Epithelial cell of prostate (primary cell): ENCODE measurements at regions not wholly inside any gene's neighbourhood (a gene's known extent, or its start where the extent isn't known, plus 50 kb on each side); places are given as distances from the start of the nearest gene placed in this dataset.
"Not testable (repeated sequence)": the region's sequence is repeated elsewhere in the genome, so short reads cannot be mapped to it uniquely, and the experiment has no call there.

ENCODE experiments used
- DNase-seq: peaks from one replicate; pipeline ENCODE4 v3.0.0-alpha.2; 2011; ENCODE audit warnings: low read depth, low spot score
- H3K27ac ChIP-seq: fragments of 450-650 bp; 2 replicates; pipeline ENCODE4 v1.5.1; 2017; ENCODE audit warnings: mild to moderate bottlenecking

DNA sequence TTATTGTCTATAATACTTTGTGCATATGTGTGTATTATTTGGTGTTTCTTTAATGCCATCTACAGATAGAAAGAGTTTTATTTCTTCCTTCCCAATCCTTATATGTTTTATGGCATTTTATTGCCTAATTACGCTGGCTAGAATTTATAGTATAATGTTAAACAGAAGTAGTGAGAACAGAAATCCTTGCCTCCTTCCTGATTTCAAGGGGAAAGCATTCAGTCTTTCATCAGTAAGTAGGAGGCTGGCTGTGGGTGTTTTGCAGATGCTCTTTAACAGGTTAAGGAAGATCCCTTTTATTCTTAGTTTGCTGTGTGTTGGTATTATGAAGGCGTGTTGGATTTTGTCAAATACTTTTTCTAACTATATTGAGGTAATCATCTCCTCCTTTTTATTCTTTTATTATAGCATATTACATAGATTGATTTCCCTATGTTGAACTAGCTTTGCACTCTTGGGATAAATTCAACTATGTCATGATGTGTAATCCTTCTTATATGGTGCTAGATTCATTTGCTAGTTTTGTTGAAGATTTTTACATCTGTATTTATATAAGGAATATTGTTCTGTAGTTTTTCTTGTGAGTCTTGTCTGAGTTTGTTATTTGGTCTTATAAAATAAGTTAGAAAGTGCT lies 204.6 kb downstream of the ANKRD30B start:
- not testable (repeated sequence) for H3K27ac ChIP-seq, DNase-seq

DNA sequence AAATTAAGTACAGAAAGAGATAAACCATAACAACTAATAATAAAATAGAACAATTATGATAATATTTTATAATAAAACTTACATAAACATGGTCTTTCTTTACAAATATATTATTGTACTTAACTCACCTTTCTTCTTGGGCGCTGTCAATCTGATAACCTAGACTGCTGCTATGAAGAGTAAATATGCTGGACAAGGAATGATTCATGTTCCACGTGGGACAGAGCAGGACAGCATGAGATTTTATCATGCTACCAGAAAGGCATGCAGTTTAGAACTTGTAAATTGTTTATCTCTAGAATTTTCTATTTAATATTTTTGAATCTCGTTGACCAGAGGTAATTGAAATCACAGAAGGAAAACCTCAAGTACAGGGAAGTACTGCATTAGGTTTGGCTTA lies 210.7 kb downstream of the ANKRD30B start:
- no peak overlapping the region for H3K27ac ChIP-seq
- no peak for DNase-seq

DNA sequence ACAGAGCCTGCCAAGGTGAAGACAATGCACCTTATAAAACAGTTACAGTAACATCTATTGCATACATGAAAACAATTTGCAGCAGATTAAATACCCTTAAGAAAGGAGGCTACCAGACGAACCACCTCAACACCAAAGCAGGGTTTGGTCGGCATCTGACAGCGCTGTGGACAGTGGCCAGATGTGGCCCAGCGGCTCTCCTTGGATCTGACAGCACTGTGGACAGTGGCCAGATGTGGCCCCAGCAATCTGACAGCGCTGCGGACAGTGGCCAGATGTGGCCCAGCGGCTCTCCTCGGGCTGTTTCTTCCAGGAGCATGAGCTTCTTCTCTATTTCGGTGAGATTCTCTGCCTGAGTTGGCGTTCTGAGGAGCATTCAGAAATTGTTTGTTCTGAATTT lies 211.6 kb downstream of the ANKRD30B start:
- no peak overlapping the region for H3K27ac ChIP-seq

DNA sequence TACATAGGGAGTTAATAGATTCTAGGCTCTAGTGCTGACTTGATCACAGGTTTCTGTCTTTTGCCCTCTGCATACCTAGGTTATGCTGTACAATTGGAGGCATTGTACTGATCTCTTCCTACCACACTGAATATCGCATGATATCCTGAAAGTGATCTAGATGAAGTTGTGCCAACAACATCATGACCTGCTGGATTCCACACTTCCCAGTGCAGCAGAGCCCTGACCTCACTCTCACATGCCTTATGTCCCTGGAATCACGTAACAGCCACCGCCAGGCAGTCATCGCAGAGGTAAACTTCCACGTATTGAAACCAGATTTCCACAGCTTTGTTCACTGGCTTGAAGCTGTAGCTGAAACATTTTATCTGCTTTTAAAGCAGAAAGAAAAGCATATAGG lies 214.0 kb downstream of the ANKRD30B start:
- no peak for DNase-seq
- no peak overlapping the region for H3K27ac ChIP-seq

More for the DNA sequence above, 211.6 kb downstream of the ANKRD30B start:
- no peak for DNase-seq

DNA sequence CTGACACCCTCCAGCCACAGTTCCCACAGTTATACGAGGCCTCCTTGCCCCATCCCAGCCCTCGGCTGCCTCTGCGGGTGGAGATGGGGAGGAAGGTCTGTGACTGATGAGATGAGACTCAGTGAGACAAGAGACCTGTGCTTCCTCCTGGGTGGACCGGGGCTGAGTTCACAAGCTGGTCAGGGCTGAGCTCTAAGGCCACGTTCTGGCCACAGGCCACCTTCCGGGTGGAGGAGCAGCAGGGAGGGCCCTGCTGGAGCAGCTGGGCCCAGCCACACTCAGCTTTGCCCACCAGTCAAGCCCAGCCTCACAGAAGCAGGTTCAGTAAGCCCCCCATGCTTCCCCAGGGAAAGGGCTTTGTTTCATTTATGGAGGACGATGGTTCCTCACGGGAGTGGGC lies 214.7 kb downstream of the ANKRD30B start:
- H3K27ac ChIP-seq = no peak overlapping the region
- DNase-seq = no peak

DNA sequence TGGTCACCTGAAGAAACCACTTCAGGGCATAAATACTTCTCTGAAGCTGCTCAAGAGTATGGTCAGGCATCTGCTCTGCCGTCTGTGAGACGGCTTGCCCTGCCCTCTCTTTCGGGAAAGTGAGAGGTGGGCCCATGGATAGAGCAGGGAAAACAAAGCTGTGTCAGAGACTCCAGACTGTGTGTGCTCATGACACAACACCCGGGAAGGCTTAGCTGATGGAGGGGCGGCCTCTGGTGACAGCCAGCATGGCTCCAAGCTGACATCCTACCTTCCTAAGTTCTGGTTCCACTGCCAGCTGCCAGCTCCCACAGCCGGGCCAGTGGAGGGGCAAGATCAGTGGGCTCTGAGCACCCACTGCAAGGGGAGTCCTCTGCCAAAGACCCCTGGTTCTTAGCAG lies 215.3 kb downstream of the ANKRD30B start:
- no peak overlapping the region for H3K27ac ChIP-seq

DNA sequence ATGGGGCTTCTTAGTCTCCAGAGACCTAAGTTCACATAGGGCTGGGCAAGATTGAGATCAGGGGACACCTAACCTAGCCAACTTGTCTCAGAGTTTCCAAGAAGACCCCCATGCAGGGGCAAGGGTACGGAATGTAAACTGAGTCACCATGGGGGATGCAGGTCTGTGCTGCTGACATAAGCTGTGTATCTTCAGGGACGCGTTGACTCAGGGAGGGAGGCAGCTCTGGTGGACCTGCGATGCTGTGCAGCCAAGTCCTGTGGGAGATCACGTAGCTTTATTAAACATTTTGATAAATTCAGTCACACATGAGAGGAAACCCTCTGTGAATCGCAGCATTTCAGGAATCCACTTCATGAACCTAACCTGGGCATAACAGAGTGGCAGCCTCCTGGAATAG lies 216.0 kb downstream of the ANKRD30B start:
- H3K27ac ChIP-seq = no peak overlapping the region
- no peak for DNase-seq

More for the DNA sequence above, 215.3 kb downstream of the ANKRD30B start:
- no peak for DNase-seq

DNA sequence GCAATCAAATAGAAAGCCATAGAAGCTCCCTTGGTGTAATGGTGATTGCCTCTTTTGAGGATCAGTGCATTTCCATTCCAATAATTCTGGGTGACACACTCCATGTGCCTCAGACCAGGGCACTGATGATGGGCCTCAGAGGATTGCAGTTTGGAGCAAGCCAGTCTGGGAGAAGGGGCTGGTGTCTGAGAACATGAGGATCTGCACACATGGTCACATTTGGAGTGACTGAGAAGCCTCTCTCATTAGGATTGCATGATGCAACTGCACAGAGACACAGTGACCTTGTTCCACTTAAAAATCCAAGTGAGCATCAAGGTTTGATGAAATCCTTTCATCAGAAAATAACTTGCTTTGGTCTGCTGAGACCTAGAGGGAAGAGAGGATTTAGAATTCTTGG lies 216.4 kb downstream of the ANKRD30B start:
- H3K27ac ChIP-seq = no peak overlapping the region
- no peak for DNase-seq

DNA sequence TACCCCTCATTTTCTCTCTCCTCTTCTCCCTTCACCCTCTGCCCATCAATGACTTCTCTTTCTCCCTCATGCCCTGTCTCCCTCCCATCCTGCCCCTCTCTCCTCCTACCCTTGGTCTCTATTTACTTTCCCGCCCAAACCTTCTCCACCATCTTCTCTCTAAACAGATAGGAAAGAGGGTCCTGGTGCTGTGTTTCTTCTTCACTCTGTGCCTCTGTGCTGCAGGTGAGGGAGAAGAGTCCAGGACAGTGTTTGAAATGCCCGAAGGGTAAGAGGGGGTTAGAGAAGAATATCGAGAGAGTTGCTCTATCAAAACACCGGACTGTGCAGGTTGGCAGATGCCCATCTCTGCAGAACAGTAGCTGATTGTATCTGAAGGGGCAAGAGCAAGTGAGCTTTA lies 217.0 kb downstream of the ANKRD30B start:
- H3K27ac ChIP-seq, DNase-seq: not testable (repeated sequence)

DNA sequence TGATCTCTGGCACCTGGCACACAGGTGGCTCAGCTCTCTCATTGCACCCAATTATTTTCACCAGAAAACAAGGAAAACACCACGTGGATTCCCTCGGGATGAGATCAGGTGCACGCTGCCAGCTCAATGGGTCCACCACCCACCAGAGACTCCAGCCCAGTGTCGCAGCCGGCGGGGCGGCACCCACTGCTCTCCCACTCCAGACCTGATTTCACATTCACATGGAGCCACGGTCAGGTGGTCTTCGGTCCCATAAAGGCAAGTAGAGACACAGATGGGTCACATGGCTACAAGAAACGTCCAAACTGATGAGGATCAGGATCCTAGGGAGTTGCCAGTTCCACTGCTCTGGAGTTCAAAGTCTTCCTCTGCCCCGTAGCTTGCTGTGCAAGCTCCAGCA lies 217.6 kb downstream of the ANKRD30B start:
- H3K27ac ChIP-seq = no peak overlapping the region
- DNase-seq = no peak

DNA sequence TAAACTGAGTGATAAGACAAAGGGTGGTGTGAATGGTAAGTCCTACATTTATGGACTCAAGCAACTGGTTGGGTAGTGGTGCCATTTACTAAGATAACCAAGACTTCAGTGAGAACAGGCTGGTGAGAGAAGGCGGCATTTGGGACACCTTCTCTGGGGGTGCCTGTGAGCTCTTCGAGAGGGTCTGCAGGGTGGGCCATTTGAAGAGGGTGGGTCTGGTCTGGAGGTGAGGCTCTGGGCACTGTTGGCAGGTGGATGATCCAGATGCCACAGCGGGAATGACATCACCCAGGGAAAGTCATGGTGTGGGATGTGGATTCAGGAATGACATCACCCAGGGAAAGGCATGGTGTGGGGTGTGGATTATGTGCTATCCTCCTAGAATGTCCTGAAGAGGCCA lies 219.3 kb downstream of the ANKRD30B start:
- DNase-seq, H3K27ac ChIP-seq: not testable (repeated sequence)

DNA sequence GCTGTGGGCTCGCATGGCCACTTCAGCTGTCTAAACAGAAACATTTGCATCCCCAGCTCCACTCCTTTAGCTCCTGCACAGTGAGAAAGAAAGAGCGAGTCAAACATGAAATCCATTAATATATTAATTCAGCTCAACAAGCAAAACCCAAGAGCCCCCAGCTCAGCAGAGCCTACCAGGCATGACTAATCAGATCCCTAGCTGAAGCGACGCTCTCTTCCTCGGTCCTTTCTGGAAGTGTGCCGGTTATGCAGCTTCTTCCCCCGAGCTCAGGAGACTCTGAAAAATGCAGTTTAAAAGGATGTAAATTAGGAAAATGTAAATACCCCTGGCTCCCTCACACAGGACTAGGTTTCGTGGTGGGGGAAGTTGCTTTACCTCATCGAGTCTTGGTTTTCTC lies 221.5 kb downstream of the ANKRD30B start:
- DNase-seq = no peak
- H3K27ac ChIP-seq = no peak overlapping the region

DNA sequence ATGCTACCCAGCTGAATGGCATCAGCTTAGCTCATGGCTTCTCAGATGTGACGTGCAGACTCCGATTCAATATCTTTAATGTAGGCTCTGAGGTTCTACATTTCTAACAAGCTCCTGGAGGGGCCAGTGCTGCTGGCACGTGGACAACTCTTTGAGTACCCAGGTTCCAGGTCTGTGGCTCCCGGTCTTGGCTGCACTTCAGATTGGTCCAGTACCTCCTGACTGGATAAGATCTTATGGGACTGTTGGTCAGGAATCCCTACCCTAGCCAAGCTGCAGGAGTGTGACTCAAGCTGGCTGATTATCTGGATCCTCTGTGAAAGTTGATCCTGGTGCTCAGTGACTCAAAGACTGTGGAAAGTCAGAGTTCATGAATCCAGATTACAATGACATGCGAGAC lies 222.1 kb downstream of the ANKRD30B start:
- no peak overlapping the region for H3K27ac ChIP-seq
- DNase-seq = no peak

DNA sequence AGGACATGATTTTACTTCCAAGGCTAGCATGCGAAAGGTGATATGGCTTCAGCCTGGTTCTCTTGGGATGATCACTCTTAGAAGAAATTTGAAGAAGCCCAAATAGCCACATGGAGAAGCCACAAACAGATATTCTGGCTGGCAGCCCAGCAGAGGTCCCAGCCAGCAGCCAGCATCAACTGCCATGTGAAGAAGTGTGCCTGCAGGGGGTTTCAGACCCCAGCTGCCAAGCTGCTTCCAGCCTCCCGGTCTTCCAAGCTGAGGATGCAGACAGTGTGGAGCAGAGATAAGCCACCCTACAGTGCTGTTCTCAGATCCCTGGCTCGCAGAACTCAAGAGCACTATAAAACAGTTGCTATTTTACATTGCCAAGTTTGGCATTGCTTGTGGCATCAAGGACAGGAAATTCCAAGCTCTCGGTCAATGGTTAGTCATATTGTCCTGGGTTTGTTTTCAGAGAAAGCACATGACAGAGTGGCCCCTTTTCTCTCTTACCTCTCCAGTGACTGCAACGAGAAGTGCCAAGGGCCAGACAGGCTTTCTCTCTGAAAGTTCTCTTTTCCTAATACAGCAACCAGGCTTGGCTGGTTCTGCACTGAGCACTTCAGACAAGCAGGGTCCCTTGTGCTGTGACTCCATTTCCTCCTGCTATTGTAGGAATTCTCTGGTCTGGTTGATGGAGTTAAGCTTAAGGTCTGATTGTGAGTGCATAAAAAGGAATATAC lies 223.7 kb downstream of the ANKRD30B start:
- H3K27ac ChIP-seq = peak overlapping the region; percentile 61
- no peak for DNase-seq

DNA sequence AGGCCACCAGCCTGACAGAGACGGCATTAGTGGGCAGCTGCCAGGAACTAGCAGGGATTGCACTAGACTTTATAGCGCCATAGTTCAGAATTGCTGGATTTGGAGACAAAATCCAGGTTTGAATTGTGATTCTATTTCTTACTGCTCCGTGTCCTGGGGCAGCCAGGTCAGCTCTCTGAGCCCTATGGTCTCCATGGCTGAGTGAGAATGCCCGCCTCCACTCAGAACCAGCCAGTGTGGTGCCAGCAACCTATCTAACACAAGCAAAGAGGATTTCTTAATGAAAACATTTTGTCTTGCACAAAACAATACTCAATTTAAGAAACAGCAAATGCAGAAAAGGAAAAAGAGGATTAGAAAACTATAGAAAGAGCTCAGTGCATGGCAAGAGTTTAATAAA lies 225.4 kb downstream of the ANKRD30B start:
- H3K27ac ChIP-seq, DNase-seq: not testable (repeated sequence)

DNA sequence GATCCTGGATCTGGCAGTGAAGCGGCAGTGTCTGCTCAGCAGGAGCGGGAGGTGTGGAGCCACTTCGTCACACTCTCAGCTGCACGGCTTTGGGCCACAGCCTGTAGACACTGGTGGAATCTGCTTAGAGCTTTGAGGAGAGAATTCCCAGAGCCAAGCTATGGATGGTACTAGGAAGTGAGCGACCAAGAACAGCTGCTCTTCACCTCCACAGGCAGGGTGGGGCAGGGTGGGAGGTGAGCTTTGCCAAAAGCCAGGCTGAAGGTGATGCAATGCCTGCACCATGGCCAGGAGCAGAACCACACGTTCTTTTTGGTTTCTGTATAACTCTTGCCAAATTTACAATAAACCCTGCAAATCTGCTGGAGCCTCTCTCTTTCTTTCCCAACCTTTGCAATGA lies 226.1 kb downstream of the ANKRD30B start:
- peak overlapping the region; percentile 82 for H3K27ac ChIP-seq
- DNase-seq = no peak

DNA sequence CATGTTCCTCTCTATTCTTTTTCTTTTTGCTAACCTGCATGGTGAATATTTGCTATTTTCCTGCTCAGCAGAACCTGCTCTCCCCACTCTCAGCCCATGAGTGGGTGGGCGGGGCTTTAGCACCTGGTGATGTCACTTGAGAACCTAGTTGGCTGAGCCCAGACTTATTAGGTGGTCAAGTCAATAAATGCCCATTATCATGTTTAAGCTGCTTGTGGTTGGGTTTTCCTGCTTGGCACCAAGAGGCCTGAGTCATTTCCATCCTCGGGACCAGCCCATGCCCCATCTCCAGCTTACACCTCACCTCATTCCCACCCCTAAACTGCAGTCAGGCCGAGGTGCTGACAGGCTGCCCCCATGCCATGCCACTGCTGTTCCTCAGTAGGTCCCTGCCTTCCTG lies 226.6 kb downstream of the ANKRD30B start:
- peak overlapping the region; percentile 82 for H3K27ac ChIP-seq
- DNase-seq = peak; percentile 34

DNA sequence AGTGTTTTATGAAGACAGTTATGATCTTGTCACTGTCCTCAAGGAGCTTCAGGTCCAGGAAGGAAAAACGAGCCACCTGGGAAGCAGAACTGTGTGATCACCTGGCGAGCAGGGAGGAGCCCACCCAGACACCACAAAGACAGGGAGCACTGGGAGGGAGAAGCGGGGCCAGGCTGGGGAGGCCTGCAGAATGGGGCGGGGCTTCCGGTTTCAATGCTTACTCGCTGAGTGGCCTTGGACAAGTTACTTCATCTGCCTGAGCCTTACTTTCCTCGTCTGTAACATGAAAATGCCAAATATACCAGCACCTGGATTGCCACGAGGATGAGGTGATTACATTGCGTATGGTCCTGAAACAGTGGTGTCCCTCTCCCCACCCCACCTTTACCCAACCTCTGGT lies 227.5 kb downstream of the ANKRD30B start:
- H3K27ac ChIP-seq = peak overlapping the region; percentile 82
- DNase-seq = no peak

DNA sequence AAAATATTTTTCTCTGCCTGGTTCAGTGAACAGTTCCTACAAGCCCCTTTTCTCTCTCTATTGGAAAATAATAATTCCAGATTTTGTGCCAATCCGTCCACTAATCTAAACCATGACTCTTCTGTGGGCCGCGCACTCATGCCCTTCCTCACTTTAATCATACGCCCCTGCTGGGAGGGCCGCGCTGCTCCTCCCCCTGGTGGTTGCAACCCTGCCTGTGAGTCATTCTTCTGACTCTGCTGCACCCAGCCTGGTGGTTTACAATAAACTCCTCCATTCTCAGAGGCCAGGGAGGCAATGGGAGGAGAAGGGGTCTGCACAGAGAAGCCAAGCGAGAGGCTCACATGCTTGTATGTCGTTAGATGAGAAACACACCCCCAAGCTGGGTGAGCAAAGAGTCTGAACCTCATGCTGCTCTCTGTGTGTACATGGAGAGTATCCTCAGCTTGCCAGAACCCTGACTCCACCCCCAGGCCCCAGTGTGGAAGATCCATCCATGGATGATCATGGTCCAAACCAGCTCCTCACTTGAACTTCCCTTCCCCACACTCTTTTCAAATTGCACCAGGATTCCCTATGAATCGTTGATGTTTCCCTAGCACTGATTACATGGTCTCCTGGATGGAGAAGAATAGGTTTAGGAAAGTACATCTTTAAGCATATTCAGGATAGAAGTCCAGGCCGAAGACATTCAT lies 228.9 kb downstream of the ANKRD30B start:
- peak overlapping the region; percentile 82 for H3K27ac ChIP-seq
- DNase-seq = no peak

DNA sequence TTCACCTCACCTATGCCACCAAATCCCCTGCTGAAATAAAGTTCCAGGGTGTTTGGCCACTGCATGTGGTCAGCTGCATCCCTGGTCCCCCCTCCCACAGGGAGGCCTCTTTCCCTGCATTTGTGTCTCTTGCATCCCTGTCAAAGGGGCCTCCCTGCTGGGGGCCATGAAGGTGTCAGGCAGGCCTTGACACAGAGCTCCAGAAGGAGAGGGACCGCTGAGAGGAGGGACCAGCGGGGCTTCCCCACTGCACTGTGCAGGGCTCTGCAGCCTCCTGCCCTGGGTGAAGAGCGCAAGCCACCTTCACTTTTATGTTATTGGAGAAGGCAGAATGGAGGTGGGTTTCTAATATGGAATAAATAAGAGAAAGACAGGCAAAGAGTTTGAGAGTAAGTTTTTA lies 230.2 kb downstream of the ANKRD30B start:
- no peak for DNase-seq

DNA sequence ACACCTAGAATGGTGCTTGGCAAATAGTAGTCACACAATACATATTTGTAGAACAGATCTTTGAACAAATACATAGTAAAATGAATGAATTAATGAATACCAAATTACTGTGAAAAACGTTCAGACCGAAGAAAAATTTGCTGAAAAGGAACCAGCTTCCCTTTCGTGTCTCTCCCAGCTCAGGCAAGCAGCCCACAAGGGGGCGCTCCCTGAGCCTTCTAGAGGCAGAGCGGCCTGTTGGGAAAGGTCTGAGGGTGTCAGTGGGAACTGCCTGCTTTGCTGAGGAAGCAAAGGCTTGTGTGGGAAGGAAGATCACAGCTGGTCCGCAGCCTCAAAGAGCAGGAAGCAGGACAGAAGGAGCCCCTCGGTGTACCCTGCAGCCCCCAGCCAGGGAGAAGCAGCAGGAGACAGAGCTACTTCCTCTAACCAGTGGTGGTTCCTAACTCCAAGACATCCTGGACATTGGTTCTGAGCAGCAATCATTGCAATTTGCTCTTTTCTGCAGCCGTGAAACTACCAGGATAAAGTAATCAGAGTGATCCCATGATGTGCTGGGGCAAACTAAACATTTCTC lies 231.1 kb downstream of the ANKRD30B start:
- H3K27ac ChIP-seq = no peak overlapping the region
- no peak for DNase-seq

More for the DNA sequence above, 230.2 kb downstream of the ANKRD30B start:
- H3K27ac ChIP-seq = no peak overlapping the region
